ENCODE measurements at regions not wholly inside any gene's neighbourhood (a gene's known extent, or its start where the extent isn't known, plus 50 kb on each side); places are given as distances from the start of the nearest gene placed in this dataset.
"Not testable (repeated sequence)": the region's sequence is repeated elsewhere in the genome, so short reads cannot be mapped to it uniquely, and the experiment has no call there.

- DNase-seq: no peak
These were observed 77.0 kb downstream of the MRPL14 start for GRCh38 chr6:44049989-44050871.

GRCh38 chr6:44049163-44049988, 77.9 kb downstream of the MRPL14 start:
- DNase-seq: no peak

- DNase-seq: no peak
These were observed 79.0 kb downstream of the MRPL14 start for GRCh38 chr6:44048277-44048676.

- DNase-seq: no peak
These were observed 79.5 kb downstream of the MRPL14 start for GRCh38 chr6:44047801-44048200.

- no peak for DNase-seq
These were observed 80.1 kb downstream of the MRPL14 start for GRCh38 chr6:44047179-44047546.

- DNase-seq: no peak
These were observed 80.6 kb downstream of the MRPL14 start for GRCh38 chr6:44046516-44047178.

GRCh38 chr6:44045672-44046015, 81.6 kb downstream of the MRPL14 start:
- no peak for DNase-seq

GRCh38 chr6:44044940-44045671, 82.1 kb downstream of the MRPL14 start:
- no peak for DNase-seq

- DNase-seq: no peak
These were observed 83.1 kb downstream of the MRPL14 start for GRCh38 chr6:44044154-44044539.

- no peak for DNase-seq
These were observed 83.6 kb downstream of the MRPL14 start for GRCh38 chr6:44043479-44044153.

GRCh38 chr6:44042989-44043478, 84.2 kb downstream of the MRPL14 start:
- DNase-seq: no peak

GRCh38 chr6:44042261-44042988, 84.8 kb downstream of the MRPL14 start:
- no peak for DNase-seq

- DNase-seq: no peak
These were observed 85.6 kb downstream of the MRPL14 start for GRCh38 chr6:44041461-44042260.

- no peak for DNase-seq
These were observed 86.5 kb downstream of the MRPL14 start for GRCh38 chr6:44040786-44041185.

- no peak for DNase-seq
These were observed 87.4 kb downstream of the MRPL14 start for GRCh38 chr6:44039839-44040350.

- DNase-seq: no peak
These were observed 88.0 kb downstream of the MRPL14 start for GRCh38 chr6:44039191-44039719.

GRCh38 chr6:44038543-44039065, 88.6 kb downstream of the MRPL14 start:
- DNase-seq: no peak

- no peak for DNase-seq
These were observed 89.3 kb downstream of the MRPL14 start for GRCh38 chr6:44037847-44038542.

GRCh38 chr6:44037276-44037675, 90.0 kb downstream of the MRPL14 start:
- DNase-seq: not testable (repeated sequence)

Data from CD4-positive, alpha-beta T cell treated with Interleukin-10 for 1 hour (primary cell).